HG03139 (cell line): ENCODE measurements at regions not wholly inside any gene's neighbourhood (a gene's known extent, or its start where the extent isn't known, plus 50 kb on each side); places are given as distances from the start of the nearest gene placed in this dataset.
"Not testable (repeated sequence)": the region's sequence is repeated elsewhere in the genome, so short reads cannot be mapped to it uniquely, and the experiment has no call there.

Source experiments
- ATAC-seq: cut with Tn5 transposase; IDR thresholded peaks from one replicate; pipeline ENCODE4 v1.9.1; 2021; ENCODE audit not compliant: unreplicated experiment

DNA sequence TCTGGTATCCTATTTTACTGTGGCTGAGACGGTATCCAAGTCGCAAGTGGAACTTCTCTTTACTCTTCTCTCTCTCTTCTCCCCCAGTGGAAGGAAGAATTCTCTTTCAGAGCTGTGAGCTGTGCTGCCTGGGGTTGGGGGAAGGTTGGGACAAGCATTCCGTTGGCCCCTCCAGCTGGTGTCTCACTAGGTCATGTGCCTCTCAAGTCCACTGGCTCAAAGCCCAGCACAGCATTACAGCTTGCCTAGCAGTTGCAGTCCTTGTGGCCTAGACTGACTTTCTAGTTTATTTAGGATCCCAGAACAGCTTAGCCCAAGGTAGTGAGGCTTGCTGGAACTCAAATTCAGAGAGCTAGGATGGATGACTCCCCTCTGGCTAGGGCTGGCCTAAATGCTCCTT lies 76.1 kb upstream of the SPATA16 start:
- no peak for ATAC-seq

DNA sequence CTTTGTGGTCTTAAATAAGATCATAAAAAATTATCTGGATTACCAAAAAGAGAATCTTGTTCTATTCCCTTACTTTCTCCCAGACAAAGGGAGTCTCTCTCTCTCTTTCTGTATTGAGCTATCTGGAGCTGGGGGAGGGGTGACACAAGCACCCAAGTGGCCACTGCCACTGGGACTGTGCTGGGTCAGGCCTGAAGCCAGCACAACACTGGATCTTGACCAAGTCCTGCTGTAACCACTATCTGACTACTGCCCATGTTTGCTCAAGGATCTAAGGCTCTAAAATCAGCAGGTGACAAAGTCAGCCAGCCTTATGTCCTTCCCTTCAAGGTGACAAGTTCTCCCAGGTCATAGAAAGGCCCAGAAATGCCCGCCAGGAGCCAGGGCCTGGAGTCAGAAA lies 75.0 kb upstream of the SPATA16 start:
- ATAC-seq: no peak

- no peak for ATAC-seq
These were observed 73.5 kb upstream of the SPATA16 start for GRCh38 chr3:173214576-173214975.

GRCh38 chr3:173199568-173199967 lies 58.5 kb upstream of the SPATA16 start:
- no peak for ATAC-seq

- ATAC-seq: not testable (repeated sequence)
These were observed 53.8 kb upstream of the SPATA16 start for GRCh38 chr3:173194868-173195267.

DNA sequence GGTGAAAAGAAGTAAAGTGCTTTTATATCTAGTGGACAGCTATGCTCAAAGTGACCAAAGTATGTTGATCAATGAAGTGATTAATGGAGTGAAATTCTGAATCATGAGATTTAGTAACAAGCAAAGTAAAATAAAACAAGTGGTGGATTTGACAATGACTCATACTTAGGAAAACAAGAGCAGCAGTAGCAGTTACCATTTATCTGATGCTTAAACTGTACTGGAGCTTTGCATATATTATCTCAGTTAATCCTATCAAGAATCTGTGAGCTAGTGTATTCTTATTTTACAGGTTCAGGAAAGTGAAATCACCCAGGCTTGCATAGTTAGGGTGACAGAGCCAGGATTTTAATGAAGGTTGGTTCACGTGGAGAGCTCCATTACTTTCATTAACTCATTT lies 50.6 kb upstream of the SPATA16 start:
- no peak for ATAC-seq
